ENCODE measurements at regions not wholly inside any gene's neighbourhood (a gene's known extent, or its start where the extent isn't known, plus 50 kb on each side); places are given as distances from the start of the nearest gene placed in this dataset.
"Not testable (repeated sequence)": the region's sequence is repeated elsewhere in the genome, so short reads cannot be mapped to it uniquely, and the experiment has no call there.

DNA sequence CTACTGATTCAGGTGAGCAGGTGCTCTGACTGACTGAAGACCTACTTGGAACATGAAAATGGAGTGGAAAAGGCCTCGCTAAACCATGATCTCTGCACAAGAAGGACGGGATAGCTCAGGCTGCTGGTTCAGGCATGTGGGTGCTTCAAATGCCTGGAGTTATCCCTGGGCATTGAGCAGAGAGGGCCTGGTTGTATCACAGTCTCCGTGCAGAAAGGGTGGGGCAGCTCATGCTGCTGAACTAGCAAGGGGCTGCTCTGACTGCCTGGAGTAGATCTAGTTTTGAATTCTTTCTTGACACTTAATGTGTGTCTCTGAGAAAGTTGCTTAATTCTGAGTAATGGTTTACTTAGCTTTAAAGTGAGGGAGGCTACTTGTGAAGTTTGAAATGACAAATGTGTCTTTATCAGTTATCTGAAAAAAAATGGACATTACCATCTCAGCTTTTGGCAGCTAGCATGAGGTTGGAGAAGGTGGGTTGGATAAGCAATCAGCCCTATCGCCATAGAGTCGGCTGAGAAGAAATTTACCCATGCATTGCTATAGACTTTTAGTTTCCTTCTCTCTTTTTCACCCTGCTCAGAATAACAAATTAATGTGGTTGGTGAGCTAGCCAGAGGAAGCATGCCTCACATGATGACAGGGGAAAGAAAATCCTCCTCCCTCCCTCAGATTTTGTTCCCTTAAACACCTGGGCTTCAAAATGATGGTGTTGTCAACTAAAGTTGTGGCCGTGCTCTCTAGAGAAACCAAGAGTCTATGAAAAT lies 832.4 kb downstream of the STIM2 start:
- FAIRE-seq (no peak), DNase-seq (ENCODE audit: insufficient read length, low spot score) (no peak)
- no peak for TF ChIP-seq POLR2A (IDR thresholded peaks at IDR 0.05; ENCODE audit: low read depth, low read length)

DNA sequence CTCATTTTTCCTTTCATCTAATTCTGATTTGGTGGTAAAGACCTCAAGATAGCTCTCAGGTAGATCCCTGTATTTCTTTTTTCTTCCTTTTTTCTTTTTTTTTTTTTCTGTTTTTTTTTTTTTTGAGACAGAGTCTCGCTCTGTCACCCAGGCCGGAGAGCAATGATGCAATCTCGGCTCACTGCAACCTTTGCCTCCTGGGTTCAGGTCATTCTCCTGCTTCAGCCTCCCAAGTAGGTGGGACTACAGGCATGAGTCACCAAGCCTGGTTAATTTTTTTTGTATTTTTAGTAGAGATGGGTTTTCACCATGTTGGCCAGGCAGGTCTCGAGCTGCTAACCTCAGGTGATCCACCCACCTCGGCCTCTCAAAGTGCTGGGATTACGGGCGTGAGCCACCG lies 835.6 kb downstream of the STIM2 start:
- not testable (repeated sequence) for FAIRE-seq

DNA sequence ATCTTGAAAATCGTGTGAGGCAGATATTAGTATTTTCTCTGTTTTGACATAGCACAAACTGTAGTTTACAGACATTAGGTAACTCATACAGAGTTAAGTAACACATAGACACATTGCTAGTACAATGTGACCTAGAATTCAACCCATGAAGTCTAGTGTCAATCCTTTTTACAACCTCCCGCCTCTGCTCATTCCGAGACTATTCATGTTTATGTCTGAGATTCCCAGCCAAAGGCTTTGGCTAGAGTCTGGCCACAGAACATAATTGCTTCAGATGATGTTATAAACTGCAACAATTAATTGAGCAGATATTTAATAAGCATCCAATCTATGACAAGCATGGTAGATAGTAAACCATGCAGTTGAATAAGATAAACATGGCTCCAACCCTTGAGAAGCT lies 841.0 kb downstream of the STIM2 start:
- FAIRE-seq (no peak), DNase-seq (ENCODE audit: insufficient read length, low spot score) (no peak)
- TF ChIP-seq POLR2A (IDR thresholded peaks at IDR 0.05; ENCODE audit: low read depth, low read length): no peak

More for the DNA sequence above, 835.6 kb downstream of the STIM2 start:
- DNase-seq (ENCODE audit: insufficient read length, low spot score): not testable (repeated sequence)

DNA sequence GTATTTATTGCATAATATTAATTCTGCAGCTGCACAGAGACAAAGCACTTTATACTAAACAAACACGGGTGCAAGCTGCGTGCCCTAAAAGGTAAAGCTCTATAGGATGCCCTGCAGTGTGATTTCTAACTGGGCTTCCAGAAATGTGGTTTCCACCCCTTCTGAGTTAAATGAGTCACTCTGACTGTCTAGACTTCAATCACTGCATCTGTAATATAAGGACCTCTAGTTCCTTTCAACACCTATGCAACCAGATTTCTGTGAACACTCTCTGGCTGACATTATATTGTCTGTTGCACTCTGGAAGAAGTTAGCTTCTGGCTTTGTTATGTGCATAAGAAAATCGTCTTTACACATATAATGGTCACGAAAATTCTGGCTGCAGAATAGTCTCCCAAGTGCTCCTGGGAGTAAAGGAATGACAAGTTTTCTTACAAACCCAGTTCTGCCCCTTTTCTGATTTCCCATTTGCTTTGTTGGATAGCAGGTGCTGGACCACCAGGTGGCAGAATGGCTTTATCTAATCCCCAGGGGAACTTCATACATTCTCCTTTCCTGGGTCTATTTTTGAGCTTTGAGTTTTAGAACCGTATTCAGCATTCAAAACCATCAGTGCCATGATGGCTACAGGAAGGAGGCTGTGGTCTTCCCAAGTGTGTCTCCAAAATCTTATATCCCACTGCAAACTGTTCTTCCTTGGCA lies 842.2 kb downstream of the STIM2 start:
- DNase-seq (ENCODE audit: insufficient read length, low spot score): no peak
- TF ChIP-seq POLR2A (IDR thresholded peaks at IDR 0.05; ENCODE audit: low read depth, low read length): no peak
- FAIRE-seq: no peak

DNA sequence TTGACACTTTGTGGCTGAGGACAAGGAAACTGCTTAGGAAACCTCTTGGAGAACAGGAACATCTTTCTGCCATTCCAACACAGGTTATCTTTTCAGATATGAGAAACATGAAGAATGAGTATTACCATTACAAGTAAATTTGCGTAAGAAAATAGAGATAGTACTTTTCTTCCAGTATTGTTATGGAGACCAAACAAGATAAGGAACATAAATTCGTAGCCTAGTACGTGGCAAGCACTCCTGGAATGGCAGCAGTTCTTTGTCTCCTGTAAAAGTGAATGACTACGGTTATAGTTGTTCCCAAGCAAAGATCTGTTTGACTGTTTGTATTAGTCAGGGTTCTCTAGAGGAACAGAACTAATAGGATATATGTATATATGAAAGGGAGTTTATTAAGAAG lies 843.1 kb downstream of the STIM2 start:
- FAIRE-seq: no peak
- TF ChIP-seq POLR2A (IDR thresholded peaks at IDR 0.05; ENCODE audit: low read depth, low read length): no peak
- DNase-seq (ENCODE audit: insufficient read length, low spot score): no peak

DNA sequence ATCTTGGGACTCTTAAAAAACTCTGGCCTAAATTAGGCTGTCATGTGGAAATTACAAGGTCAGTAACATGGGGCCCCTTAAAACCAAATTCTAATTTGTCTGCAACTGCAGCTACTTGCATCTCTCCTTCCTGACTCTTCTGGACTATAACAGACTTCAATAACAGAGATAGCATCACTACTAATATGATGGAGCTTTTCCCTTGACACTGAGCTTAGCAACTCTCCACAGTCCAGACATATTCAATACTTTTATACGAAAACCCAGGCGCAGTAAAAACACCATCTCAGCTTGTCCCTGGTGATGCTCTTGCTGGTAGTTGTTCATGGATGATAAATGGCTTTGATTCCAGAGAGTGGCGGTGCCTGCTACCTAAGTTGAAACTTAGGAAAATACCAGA lies 850.4 kb downstream of the STIM2 start:
- DNase-seq (ENCODE audit: insufficient read length, low spot score) (no peak), FAIRE-seq (no peak)
- no peak for TF ChIP-seq POLR2A (IDR thresholded peaks at IDR 0.05; ENCODE audit: low read depth, low read length)

DNA sequence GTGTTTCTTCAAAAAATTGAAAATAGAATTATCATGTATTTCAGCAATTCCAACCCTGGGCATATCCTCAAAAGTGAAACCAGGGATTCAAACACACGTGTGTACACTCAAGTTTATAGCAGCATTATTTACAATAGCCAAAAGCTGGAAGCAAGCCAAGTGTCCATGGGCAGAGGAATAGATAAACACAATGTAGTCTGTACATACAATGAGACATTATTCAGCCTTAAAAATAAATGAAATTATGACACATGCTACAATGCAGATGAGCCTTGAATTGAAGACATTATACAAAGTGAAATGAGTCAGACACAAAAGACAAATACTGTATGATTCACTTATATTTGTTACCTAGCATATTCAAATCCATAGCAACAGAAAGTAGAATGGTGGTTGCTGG lies 853.4 kb downstream of the STIM2 start:
- no peak for TF ChIP-seq POLR2A (IDR thresholded peaks at IDR 0.05; ENCODE audit: low read depth, low read length)
- DNase-seq (ENCODE audit: insufficient read length, low spot score) (no peak), FAIRE-seq (no peak)

DNA sequence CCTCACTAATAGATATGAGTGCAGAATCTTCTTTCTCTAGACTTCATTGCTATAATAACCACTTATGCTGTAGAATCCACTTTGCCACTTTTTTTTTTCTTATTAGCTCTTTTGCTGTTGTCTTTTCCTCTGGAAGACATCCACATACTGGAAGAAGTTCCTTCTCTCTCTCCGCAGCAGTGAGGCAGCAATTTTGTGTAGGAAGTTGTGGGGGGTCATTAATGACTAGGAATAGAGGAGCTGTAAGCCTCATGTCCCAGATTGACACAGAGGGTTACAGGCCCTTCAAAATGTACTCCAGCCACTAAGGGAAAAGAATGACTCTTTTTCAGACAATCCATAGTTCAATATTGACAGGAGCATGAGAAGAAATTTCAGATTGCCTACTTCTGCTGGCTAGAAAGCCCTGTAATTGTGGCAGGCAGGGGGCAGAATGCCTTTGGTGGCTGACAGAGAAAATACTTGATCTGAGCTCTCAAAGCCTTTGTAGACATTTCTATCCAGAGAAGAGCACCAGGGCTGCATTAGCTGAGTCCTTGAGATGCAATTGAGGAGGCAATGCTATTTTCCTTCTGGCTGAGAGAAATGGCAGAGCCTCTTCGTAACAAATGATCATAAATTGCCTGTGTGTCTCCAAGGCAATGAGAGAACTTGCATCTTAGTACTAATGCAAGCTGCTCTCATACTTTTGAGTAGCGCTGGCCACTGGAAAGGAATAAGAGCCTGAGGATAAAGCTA lies 856.2 kb downstream of the STIM2 start:
- DNase-seq (ENCODE audit: insufficient read length, low spot score): no peak
- no peak for TF ChIP-seq POLR2A (IDR thresholded peaks at IDR 0.05; ENCODE audit: low read depth, low read length)
- no peak for FAIRE-seq

DNA sequence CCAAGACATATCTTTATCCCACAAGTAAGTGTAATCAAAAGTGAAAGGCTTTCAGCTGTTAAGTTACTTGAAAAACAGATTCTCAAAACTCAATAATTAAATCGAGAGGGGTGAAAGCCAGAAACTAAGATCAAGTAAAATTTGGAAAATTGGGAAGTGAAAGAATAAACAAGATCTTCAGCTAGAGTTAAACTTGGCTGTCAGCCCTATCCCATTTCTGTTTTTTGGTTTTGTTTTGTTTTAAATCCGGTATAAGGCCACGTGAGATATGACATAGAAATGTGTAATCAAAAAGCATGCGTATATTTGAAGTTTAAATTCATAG lies 856.8 kb downstream of the STIM2 start:
- FAIRE-seq (no peak), DNase-seq (ENCODE audit: insufficient read length, low spot score) (no peak)
- TF ChIP-seq POLR2A (IDR thresholded peaks at IDR 0.05; ENCODE audit: low read depth, low read length): no peak

DNA sequence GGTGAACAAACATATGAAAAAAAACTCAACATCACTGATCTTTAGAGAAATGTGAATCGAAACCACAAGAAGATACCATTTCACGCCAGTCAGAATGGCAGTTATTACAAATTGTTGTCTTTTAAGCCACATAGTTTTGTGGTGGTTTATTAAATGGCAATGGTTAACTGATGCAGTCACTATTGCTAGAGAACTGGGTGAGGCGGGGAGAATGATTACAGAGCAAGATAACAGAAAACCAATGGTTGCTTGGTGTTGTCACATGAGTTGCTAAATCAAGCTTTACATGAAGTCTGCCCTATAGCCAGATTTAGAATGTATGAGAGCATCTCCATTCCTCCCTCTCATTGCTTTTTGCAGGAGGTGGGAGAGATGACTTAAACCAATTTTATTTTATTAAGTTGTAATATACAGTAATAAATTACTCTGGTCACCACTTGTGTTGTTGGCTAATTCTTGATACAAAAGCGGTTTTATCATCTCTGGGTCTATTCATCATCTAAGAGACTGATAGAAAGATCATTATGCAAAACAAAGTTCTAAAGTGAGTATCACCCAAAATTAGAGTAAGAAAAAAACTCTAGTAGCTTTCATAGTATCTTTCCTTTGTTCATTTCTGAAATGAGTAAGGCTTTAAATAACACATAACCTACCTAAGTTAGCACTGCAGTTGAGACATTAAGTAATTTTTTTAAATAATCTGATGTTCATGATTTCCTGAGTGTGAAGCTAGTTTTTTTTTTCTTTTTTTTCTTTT lies 859.5 kb downstream of the STIM2 start:
- no peak for TF ChIP-seq POLR2A (IDR thresholded peaks at IDR 0.05; ENCODE audit: low read depth, low read length)
- DNase-seq (ENCODE audit: insufficient read length, low spot score) (no peak), FAIRE-seq (no peak)

DNA sequence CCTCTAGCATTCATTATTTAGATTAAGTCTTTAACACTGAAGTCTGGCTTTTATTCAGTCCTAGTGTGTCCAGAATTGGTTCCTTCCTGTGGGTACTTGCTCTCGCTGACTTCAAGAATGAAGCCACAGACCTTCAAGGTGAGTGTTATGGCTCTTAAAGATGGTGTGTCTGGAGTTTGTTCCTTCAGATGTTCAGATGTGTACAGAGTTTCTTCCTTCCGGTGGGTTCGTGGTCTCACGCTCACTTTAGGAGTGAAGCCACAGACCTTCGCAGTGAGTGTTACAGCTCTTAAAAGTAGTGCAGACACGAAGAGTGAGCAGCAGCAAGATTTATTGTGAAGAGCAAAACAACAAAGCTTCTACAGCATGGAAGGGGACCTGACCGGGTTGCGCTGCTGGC lies 860.6 kb downstream of the STIM2 start:
- DNase-seq (ENCODE audit: insufficient read length, low spot score) (no peak), FAIRE-seq (no peak)
- no peak for TF ChIP-seq POLR2A (IDR thresholded peaks at IDR 0.05; ENCODE audit: low read depth, low read length)

DNA sequence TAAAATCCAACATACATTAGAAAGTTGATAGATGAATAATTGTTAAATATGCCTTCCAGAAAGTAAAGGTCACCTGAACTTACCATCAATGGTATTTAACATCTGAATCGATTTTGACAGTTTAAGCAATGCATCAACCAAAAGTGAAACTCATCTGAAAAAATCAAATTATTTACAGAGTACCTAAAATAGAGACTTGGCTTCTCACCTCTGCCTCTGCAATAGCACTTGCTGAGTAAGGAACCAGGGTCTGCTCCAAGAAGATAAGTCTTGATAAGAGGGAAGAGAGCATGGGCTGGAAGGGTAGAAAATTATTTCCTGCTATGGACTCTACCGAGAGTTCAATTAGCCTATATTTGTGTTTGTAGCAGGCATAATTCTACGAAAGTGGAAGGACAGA lies 868.3 kb downstream of the STIM2 start:
- no peak for TF ChIP-seq POLR2A (IDR thresholded peaks at IDR 0.05; ENCODE audit: low read depth, low read length)
- FAIRE-seq: no peak
- DNase-seq (ENCODE audit: insufficient read length, low spot score): no peak

DNA sequence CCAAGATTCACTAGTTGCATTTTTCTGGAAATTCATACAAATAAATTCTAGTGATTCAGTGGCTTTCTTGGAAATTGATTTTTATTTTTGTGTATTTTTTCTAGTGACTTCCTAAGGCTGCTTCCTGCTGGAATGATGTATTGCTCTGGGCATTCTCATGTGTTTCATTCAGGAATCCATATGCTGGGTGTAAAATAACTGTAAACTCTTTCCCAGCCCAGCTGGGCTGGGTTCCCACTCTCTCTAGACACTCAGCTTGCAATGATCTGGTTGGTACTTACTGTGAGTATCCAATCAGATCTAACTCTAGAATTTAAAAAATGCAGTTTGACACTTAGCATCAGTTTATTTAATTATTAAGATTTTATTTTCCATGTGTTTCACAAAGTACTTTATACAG lies 882.2 kb downstream of the STIM2 start:
- FAIRE-seq (no peak), DNase-seq (ENCODE audit: insufficient read length, low spot score) (no peak)
- TF ChIP-seq POLR2A (IDR thresholded peaks at IDR 0.05; ENCODE audit: low read depth, low read length): no peak
